Smooth muscle cell (in vitro differentiated cells): ENCODE measurements at regions not wholly inside any gene's neighbourhood (a gene's known extent, or its start where the extent isn't known, plus 50 kb on each side); places are given as distances from the start of the nearest gene placed in this dataset.

Source experiments
- DNase-seq: peaks from one replicate; lab custom pipeline; 2025; ENCODE audit not compliant: unreplicated experiment; lab: John Stamatoyannopoulos, UW
- H2AFZ ChIP-seq: fragments of 200-600 bp; sonication (generic); 2 replicates; pipeline ENCODE4 v1.6.0; 2016; ENCODE audit warnings: antibody characterized with exemption, low read depth, mild to moderate bottlenecking
- H3F3A ChIP-seq: fragments of 200-600 bp; sonication (generic); 2 replicates; pipeline ENCODE4 v1.6.0; 2017; ENCODE audit warnings: antibody characterized with exemption, low read depth
- H3K27ac ChIP-seq: fragments of 200-600 bp; sonication (generic); 2 replicates; pipeline ENCODE4 v1.5.1; 2016; ENCODE audit warnings: low read depth, mild to moderate bottlenecking
- H3K27me3 ChIP-seq: fragments of 200-600 bp; sonication (generic); 2 replicates; pipeline ENCODE4 v1.6.1; 2016; ENCODE audit warnings: low read depth, mild to moderate bottlenecking
- H3K36me3 ChIP-seq: fragments of 200-600 bp; sonication (generic); 2 replicates; pipeline ENCODE4 v1.5.1; 2016; ENCODE audit warnings: low read depth
- H3K4me1 ChIP-seq: fragments of 200-600 bp; sonication (generic); 2 replicates; pipeline ENCODE4 v1.5.1; 2016; ENCODE audit warnings: low read depth
- H3K4me2 ChIP-seq: fragments of 200-600 bp; sonication (generic); 2 replicates; pipeline ENCODE4 v1.6.0; 2016; ENCODE audit warnings: mild to moderate bottlenecking
- H3K4me3 ChIP-seq: fragments of 200-600 bp; sonication (generic); 2 replicates; pipeline ENCODE4 v1.5.1; 2016; ENCODE audit warnings: mild to moderate bottlenecking
- H3K79me2 ChIP-seq: fragments of 200-600 bp; sonication (generic); 2 replicates; pipeline ENCODE4 v1.6.0; 2016; ENCODE audit warnings: low read depth, mild to moderate bottlenecking
- H3K9ac ChIP-seq: fragments of 200-600 bp; sonication (generic); 2 replicates; pipeline ENCODE4 v1.6.0; 2016; ENCODE audit warnings: low read depth
- H3K9me3 ChIP-seq: fragments of 200-600 bp; sonication (generic); replicated peaks from 2 replicates; pipeline ENCODE4 v1.5.1; 2016; ENCODE audit warnings: low read depth
- H4K20me1 ChIP-seq: fragments of 200-600 bp; sonication (generic); 2 replicates; pipeline ENCODE4 v1.6.0; 2016; ENCODE audit warnings: low read depth
- WGBS: methylation state at CpG from one replicate; pipeline ENCODE4 v1.1.7; 2016; ENCODE audit warnings: low lambda C conversion rate; 5-methylcytosine and 5-hydroxymethylcytosine counted together
- TF ChIP-seq, protein P1 (sequence below): fragments of 200-600 bp; sonication (generic); IDR thresholded peaks from 2 replicates; pipeline ENCODE4 v1.5.1; 2017; ENCODE audit warnings: borderline replicate concordance, mild to moderate bottlenecking, antibody characterized with exemption; ENCODE audit not compliant: insufficient read depth, poor library complexity, severe bottlenecking

- no peak overlapping the region for H3K27ac ChIP-seq
- no peaks in the 10 kb centered on the region for H3K36me3 ChIP-seq
- no peaks in the 10 kb centered on the region for H4K20me1 ChIP-seq
- no peak overlapping the region for H3K4me3 ChIP-seq
- 78% methylated on average over 2 of the region's 2 CpGs for WGBS
- no peak overlapping the region for H3K9ac ChIP-seq
- no peaks in the 10 kb centered on the region for H3F3A ChIP-seq
- TF ChIP-seq, protein P1, sequence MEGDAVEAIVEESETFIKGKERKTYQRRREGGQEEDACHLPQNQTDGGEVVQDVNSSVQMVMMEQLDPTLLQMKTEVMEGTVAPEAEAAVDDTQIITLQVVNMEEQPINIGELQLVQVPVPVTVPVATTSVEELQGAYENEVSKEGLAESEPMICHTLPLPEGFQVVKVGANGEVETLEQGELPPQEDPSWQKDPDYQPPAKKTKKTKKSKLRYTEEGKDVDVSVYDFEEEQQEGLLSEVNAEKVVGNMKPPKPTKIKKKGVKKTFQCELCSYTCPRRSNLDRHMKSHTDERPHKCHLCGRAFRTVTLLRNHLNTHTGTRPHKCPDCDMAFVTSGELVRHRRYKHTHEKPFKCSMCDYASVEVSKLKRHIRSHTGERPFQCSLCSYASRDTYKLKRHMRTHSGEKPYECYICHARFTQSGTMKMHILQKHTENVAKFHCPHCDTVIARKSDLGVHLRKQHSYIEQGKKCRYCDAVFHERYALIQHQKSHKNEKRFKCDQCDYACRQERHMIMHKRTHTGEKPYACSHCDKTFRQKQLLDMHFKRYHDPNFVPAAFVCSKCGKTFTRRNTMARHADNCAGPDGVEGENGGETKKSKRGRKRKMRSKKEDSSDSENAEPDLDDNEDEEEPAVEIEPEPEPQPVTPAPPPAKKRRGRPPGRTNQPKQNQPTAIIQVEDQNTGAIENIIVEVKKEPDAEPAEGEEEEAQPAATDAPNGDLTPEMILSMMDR: no peak
- no peaks in the 10 kb centered on the region for H3K4me1 ChIP-seq
- no peak overlapping the region for H3K4me2 ChIP-seq
- no peaks in the 10 kb centered on the region for H3K9me3 ChIP-seq
- no peaks in the 10 kb centered on the region for H3K27me3 ChIP-seq
- H3K79me2 ChIP-seq: no peaks in the 10 kb centered on the region
- DNase-seq: no peak
- no peak overlapping the region for H2AFZ ChIP-seq
These were observed 114.5 kb upstream of the PLPPR5 start for GRCh38 chr1:99119188-99119587.

- Histone ChIP-seq H3K4me3 (no peak overlapping the region), H3K9ac (no peak overlapping the region), H3K36me3 (no peaks in the 10 kb centered on the region)
These were observed 117.4 kb upstream of the PLPPR5 start for GRCh38 chr1:99122039-99122438.

GRCh38 chr1:99123936-99124335 is 119.3 kb upstream of the PLPPR5 start:
- Histone ChIP-seq H2AFZ (no peak overlapping the region), H3K9ac (no peak overlapping the region), H3F3A (no peaks in the 10 kb centered on the region), H3K4me1 (no peaks in the 10 kb centered on the region), H3K4me3 (no peak overlapping the region), H3K79me2 (no peaks in the 10 kb centered on the region), H3K9me3 (no peaks in the 10 kb centered on the region), H3K4me2 (no peak overlapping the region), H4K20me1 (no peaks in the 10 kb centered on the region), H3K36me3 (no peaks in the 10 kb centered on the region), H3K27ac (no peak overlapping the region), H3K27me3 (no peaks in the 10 kb centered on the region)
- TF ChIP-seq, protein P1: no peak
- DNase-seq: no peak

More at GRCh38 chr1:99122039-99122438, 117.4 kb upstream of the PLPPR5 start:
- Histone ChIP-seq H3F3A (no peaks in the 10 kb centered on the region), H2AFZ (no peak overlapping the region), H3K79me2 (no peaks in the 10 kb centered on the region), H3K9me3 (no peaks in the 10 kb centered on the region), H4K20me1 (no peaks in the 10 kb centered on the region), H3K4me1 (no peaks in the 10 kb centered on the region), H3K4me2 (no peak overlapping the region), H3K27ac (no peak overlapping the region), H3K27me3 (no peaks in the 10 kb centered on the region)
- no peak for DNase-seq
- 57% methylated on average over 4 of the region's 4 CpGs for WGBS
- TF ChIP-seq, protein P1: no peak

DNA sequence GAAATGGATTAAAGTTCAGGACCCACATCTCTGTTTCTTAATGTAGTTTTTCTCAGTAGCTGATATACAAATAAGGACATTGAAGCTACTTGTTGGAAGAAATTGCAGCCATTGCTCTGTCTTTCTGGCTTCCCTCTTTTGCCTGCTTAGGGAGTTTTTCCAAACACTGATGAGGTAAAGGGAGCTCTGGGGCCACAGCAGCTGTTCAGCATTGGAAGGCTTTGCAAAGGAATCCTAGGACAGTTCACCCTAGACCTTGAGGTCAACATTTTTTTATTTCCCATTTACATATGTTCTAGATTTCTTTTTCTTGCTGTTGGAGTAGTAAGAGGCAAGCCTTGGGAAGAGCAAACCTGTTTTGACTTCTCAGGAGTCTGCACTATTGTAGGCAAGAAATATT is 126.9 kb upstream of the PLPPR5 start:
- no peaks in the 10 kb centered on the region for H3K9me3 ChIP-seq
- H3K4me2 ChIP-seq: no peak overlapping the region
- H4K20me1 ChIP-seq: no peaks in the 10 kb centered on the region
- H3K36me3 ChIP-seq: no peaks in the 10 kb centered on the region
- H3K9ac ChIP-seq: no peak overlapping the region
- H3K4me3 ChIP-seq: no peak overlapping the region
- no peaks in the 10 kb centered on the region for H3K27me3 ChIP-seq
- no peaks in the 10 kb centered on the region for H3K79me2 ChIP-seq
- TF ChIP-seq, protein P1: no peak
- no peak for DNase-seq
- no peak overlapping the region for H3K27ac ChIP-seq
- H3F3A ChIP-seq: no peaks in the 10 kb centered on the region
- H3K4me1 ChIP-seq: no peaks in the 10 kb centered on the region
- H2AFZ ChIP-seq: no peak overlapping the region
